H9 (cell line): ENCODE measurements at regions not wholly inside any gene's neighbourhood (a gene's known extent, or its start where the extent isn't known, plus 50 kb on each side); places are given as distances from the start of the nearest gene placed in this dataset.

ENCODE experiments used
- DNase-seq: peaks from one replicate; pipeline ENCODE4 v3.0.0-alpha.2; 2017
- H2AFZ ChIP-seq: one replicate; pipeline ENCODE4 v1.6.1; 2013; ENCODE audit warnings: mild to moderate bottlenecking, low read length, control low read depth, moderate library complexity
- H2AK5ac ChIP-seq: 2 replicates; pipeline ENCODE4 v1.6.1; 2013; ENCODE audit warnings: low read length, control low read depth, mixed read lengths; ENCODE audit not compliant: insufficient read length
- H2BK120ac ChIP-seq: one replicate; pipeline ENCODE4 v1.6.1; 2013; ENCODE audit warnings: low read depth, mild to moderate bottlenecking, low read length, control low read depth, inconsistent platforms; ENCODE audit not compliant: poor library complexity, severe bottlenecking
- H2BK12ac ChIP-seq: 2 replicates; pipeline ENCODE4 v1.6.1; 2013; ENCODE audit warnings: low read length, control low read depth, mixed read lengths, low read depth; ENCODE audit not compliant: insufficient read length
- H2BK15ac ChIP-seq: 2 replicates; pipeline ENCODE4 v1.6.1; 2013; ENCODE audit warnings: low read depth, low read length, control low read depth
- H2BK20ac ChIP-seq: one replicate; pipeline ENCODE4 v1.6.1; 2013; ENCODE audit warnings: low read depth, mild to moderate bottlenecking, low read length, control low read depth, inconsistent platforms; ENCODE audit not compliant: poor library complexity, severe bottlenecking
- H2BK5ac ChIP-seq: 2 replicates; pipeline ENCODE4 v1.6.1; 2013; ENCODE audit warnings: low read length, control low read depth, mixed read lengths; ENCODE audit not compliant: insufficient read length
- H3K14ac ChIP-seq: 2 replicates; pipeline ENCODE4 v1.6.1; 2013; ENCODE audit warnings: low read length, control low read depth; ENCODE audit not compliant: insufficient read depth
- H3K18ac ChIP-seq: 2 replicates; pipeline ENCODE4 v1.6.1; 2013; ENCODE audit warnings: low read depth, mild to moderate bottlenecking, mixed read lengths, low read length, control low read depth; ENCODE audit not compliant: insufficient read length
- H3K23ac ChIP-seq: 2 replicates; pipeline ENCODE4 v1.6.1; 2013; ENCODE audit warnings: low read length, control low read depth, mixed read lengths, low read depth; ENCODE audit not compliant: insufficient read length
- H3K23me2 ChIP-seq: 2 replicates; pipeline ENCODE4 v1.6.1; 2013; ENCODE audit warnings: low read depth, mild to moderate bottlenecking, mixed read lengths, low read length, control low read depth; ENCODE audit not compliant: insufficient read length, poor library complexity, severe bottlenecking
- H3K27ac ChIP-seq: 2 replicates; pipeline ENCODE4 v1.5.1; 2013; ENCODE audit warnings: low read length, control low read depth, mixed read lengths, low read depth; ENCODE audit not compliant: insufficient read length
- H3K27me3 ChIP-seq: 2 replicates; pipeline ENCODE4 v1.6.1; 2013; ENCODE audit warnings: low read length, control low read depth, inconsistent platforms; ENCODE audit not compliant: insufficient read depth
- H3K4ac ChIP-seq: 2 replicates; pipeline ENCODE4 v1.6.1; 2013; ENCODE audit warnings: low read depth, mild to moderate bottlenecking, control low read depth, inconsistent platforms, low read length, moderate library complexity
- H3K4me1 ChIP-seq: 2 replicates; pipeline ENCODE4 v1.6.1; 2013; ENCODE audit warnings: low read length, control low read depth, inconsistent platforms; ENCODE audit not compliant: insufficient read depth
- H3K4me2 ChIP-seq: 2 replicates; pipeline ENCODE4 v1.6.1; 2013; ENCODE audit warnings: low read length, control low read depth, mixed read lengths; ENCODE audit not compliant: insufficient read length, insufficient read depth
- H3K56ac ChIP-seq: 2 replicates; pipeline ENCODE4 v1.6.1; 2013; ENCODE audit warnings: low read depth, mild to moderate bottlenecking, mixed read lengths, low read length, control low read depth; ENCODE audit not compliant: insufficient read length
- H3K79me1 ChIP-seq: 2 replicates; pipeline ENCODE4 v1.6.1; 2013; ENCODE audit warnings: low read depth, mild to moderate bottlenecking, moderate library complexity, low read length, control low read depth, inconsistent platforms; ENCODE audit not compliant: insufficient read depth, poor library complexity, severe bottlenecking
- H3K79me2 ChIP-seq: 2 replicates; pipeline ENCODE4 v1.6.1; 2013; ENCODE audit warnings: low read length, control low read depth, inconsistent platforms; ENCODE audit not compliant: insufficient read depth
- H3K9ac ChIP-seq: 2 replicates; pipeline ENCODE4 v1.6.1; 2013; ENCODE audit warnings: low read length, control low read depth, mixed read lengths; ENCODE audit not compliant: insufficient read length; ENCODE audit errors: extremely low read depth
- H3K9me3 ChIP-seq: one replicate; pipeline ENCODE4 v1.6.1; 2013; ENCODE audit warnings: low read depth, low read length, inconsistent platforms; ENCODE audit not compliant: control insufficient read depth
- H3T11ph ChIP-seq: one replicate; pipeline ENCODE4 v1.6.1; 2013; ENCODE audit warnings: mild to moderate bottlenecking, low read length, control low read depth, inconsistent platforms
- H4K20me1 ChIP-seq: one replicate; pipeline ENCODE4 v1.6.1; 2013; ENCODE audit not compliant: control insufficient read depth, insufficient read length, insufficient read depth
- H4K5ac ChIP-seq: 2 replicates; pipeline ENCODE4 v1.6.1; 2013; ENCODE audit warnings: low read depth, mild to moderate bottlenecking, mixed read lengths, low read length, control low read depth; ENCODE audit not compliant: insufficient read length
- H4K8ac ChIP-seq: replicated peaks from 2 replicates; pipeline ENCODE4 v1.6.1; 2013; ENCODE audit warnings: low read length, control low read depth, mixed read lengths, low read depth; ENCODE audit not compliant: insufficient read length
- H4K91ac ChIP-seq: 2 replicates; pipeline ENCODE4 v1.6.1; 2013; ENCODE audit warnings: low read depth, mild to moderate bottlenecking, moderate library complexity, mixed read lengths, low read length, control low read depth; ENCODE audit not compliant: insufficient read length
- H3K27ac Mint-ChIP-seq, 3 experiments: 2 replicates in 2 of 3; 3 replicates in 1 of 3; pipeline ENCODE4 v1.8.0; 2020 to 2021; ENCODE audit warnings: mixed read lengths in 3 of 3, mild to moderate bottlenecking in 1 of 3, moderate library complexity in 1 of 3
- H3K27me3 Mint-ChIP-seq: 2 replicates; pipeline ENCODE4 v1.8.0; 2021; ENCODE audit warnings: low read depth, mild to moderate bottlenecking, moderate library complexity, mixed read lengths
- H3K36me3 Mint-ChIP-seq, 3 experiments: 2 replicates in 2 of 3; 3 replicates in 1 of 3; pipeline ENCODE4 v1.8.0; 2020 to 2021; ENCODE audit warnings: low read depth in 3 of 3, mixed read lengths in 3 of 3; ENCODE audit not compliant: insufficient read depth in 1 of 3
- H3K4me1 Mint-ChIP-seq, 2 experiments: 2 replicates each; pipeline ENCODE4 v1.8.0; 2020; ENCODE audit warnings: mixed read lengths in 2 of 2
- H3K4me3 Mint-ChIP-seq, 2 experiments: 2 replicates in 1 of 2; 3 replicates in 1 of 2; pipeline ENCODE4 v1.8.0; 2020 to 2021; ENCODE audit warnings: mild to moderate bottlenecking in 2 of 2, mixed read lengths in 2 of 2, moderate library complexity in 1 of 2
- H3K9me3 Mint-ChIP-seq, 2 experiments: 2 replicates in 1 of 2; 3 replicates in 1 of 2; pipeline ENCODE4 v1.8.0; 2020; ENCODE audit warnings: mild to moderate bottlenecking in 2 of 2, mixed read lengths in 2 of 2, moderate library complexity in 1 of 2
- CTCF ChIP-seq: fragments of 200-600 bp; sonication (generic); conservative IDR thresholded peaks from 3 replicates; pipeline ENCODE4 v1.8.0; 2021; ENCODE audit warnings: antibody characterized with exemption, mild to moderate bottlenecking
- WGBS: extraction: QIAGEN DNeasy Blood & Tissue Kit; methylation state at CpG from one replicate; pipeline ENCODE4 v1.1.7; 2013; ENCODE audit warnings: missing lambda C conversion rate, low lambda C conversion rate, mixed read lengths; ENCODE audit not compliant: insufficient read length; ENCODE audit errors: extremely low coverage; 5-methylcytosine and 5-hydroxymethylcytosine counted together

- H2BK120ac ChIP-seq, result no peak overlapping the region
- Mint-ChIP-seq H3K4me1 (peaks cover 30 to 31% of the 10 kb centered on the region in 2 experiments), H3K4me3 (no peak overlapping the region), H3K36me3 (no peaks in the 10 kb centered on the region), H3K9me3 (no peaks in the 10 kb centered on the region; a peak in 1 of 5 replicates), H3K27ac (no peak overlapping the region), H3K27me3 (peaks cover 9% of the 10 kb centered on the region)
- DNase-seq, result no peak
- no peak for TF ChIP-seq CTCF
- no peak overlapping the region for H2AK5ac ChIP-seq
- H3K56ac ChIP-seq, result no peak overlapping the region
- no peak overlapping the region for H2BK5ac ChIP-seq
- H2AFZ ChIP-seq, result no peak overlapping the region
- H3K14ac ChIP-seq, result no peak overlapping the region
- H4K91ac ChIP-seq, result no peak overlapping the region
- H3K4ac ChIP-seq, result no peak overlapping the region
- no peak overlapping the region for H3K4me2 ChIP-seq
- peaks cover 6% of the 10 kb centered on the region for H3K4me1 ChIP-seq
- no peaks in the 10 kb centered on the region for H3K9me3 ChIP-seq
- no peak overlapping the region; the same call in 1 of the 2 replicates for H2BK15ac ChIP-seq
- H3T11ph ChIP-seq, result no peak overlapping the region
- H2BK20ac ChIP-seq, result no peak overlapping the region
- no peak overlapping the region for H4K8ac ChIP-seq
- no peak overlapping the region for H3K18ac ChIP-seq
- no peak overlapping the region for H3K27ac ChIP-seq
- H3K79me2 ChIP-seq, result no peaks in the 10 kb centered on the region
- H4K5ac ChIP-seq, result no peak overlapping the region
- no peak overlapping the region for H3K9ac ChIP-seq
- no peaks in the 10 kb centered on the region for H3K79me1 ChIP-seq
- H3K27me3 ChIP-seq, result no peaks in the 10 kb centered on the region
- no peak overlapping the region for H2BK12ac ChIP-seq
- no peak overlapping the region for H3K23ac ChIP-seq
- WGBS, result no CpG with 5 or more reads among the region's 4 CpGs
- no peaks in the 10 kb centered on the region for H3K23me2 ChIP-seq
- H4K20me1 ChIP-seq, result no peaks in the 10 kb centered on the region
These were observed 88.0 kb upstream of the MAX start for GRCh38 chr14:65190312-65190711.
